ENCODE measurements at regions not wholly inside any gene's neighbourhood (a gene's known extent, or its start where the extent isn't known, plus 50 kb on each side); places are given as distances from the start of the nearest gene placed in this dataset.

- DNase-seq (ENCODE audit: extremely low read depth, insufficient read length): no peak
- TF ChIP-seq, protein P1, sequence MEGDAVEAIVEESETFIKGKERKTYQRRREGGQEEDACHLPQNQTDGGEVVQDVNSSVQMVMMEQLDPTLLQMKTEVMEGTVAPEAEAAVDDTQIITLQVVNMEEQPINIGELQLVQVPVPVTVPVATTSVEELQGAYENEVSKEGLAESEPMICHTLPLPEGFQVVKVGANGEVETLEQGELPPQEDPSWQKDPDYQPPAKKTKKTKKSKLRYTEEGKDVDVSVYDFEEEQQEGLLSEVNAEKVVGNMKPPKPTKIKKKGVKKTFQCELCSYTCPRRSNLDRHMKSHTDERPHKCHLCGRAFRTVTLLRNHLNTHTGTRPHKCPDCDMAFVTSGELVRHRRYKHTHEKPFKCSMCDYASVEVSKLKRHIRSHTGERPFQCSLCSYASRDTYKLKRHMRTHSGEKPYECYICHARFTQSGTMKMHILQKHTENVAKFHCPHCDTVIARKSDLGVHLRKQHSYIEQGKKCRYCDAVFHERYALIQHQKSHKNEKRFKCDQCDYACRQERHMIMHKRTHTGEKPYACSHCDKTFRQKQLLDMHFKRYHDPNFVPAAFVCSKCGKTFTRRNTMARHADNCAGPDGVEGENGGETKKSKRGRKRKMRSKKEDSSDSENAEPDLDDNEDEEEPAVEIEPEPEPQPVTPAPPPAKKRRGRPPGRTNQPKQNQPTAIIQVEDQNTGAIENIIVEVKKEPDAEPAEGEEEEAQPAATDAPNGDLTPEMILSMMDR (IDR thresholded peaks at IDR 0.05; ENCODE audit: insufficient read depth, low read length, poor library complexity, severe bottlenecking): no peak
Observed at GRCh38 chr21:27129215-27129614, 162.3 kb upstream of the ADAMTS5 start.

DNA sequence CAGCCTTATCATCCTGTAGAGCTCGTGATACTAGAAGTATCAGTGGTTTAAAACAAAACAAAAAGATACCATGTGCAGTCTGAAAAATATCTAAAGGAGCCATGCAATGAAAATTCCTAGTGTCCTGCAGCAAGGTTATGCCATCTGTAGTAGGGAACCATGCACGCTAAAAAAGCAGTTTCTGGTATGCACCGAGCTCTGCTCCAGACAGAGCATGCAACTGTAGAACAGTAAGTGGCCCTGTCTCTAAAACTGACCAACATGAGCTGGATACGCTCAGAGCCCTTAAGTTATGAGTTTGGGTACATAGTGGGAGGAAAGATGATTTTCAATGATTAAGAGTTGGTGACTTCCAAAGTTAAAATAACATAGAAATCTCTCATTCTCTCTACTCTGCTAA is 159.3 kb upstream of the ADAMTS5 start:
- Histone ChIP-seq H3K36me3 (ENCODE audit: control insufficient read depth, insufficient read depth, low read length) (no peaks in the 10 kb centered on the region), H3K4me3 (replicated peaks; ENCODE audit: low read depth, low read length) (no peak overlapping the region), H3K27me3 (replicated peaks; ENCODE audit: control insufficient read depth, insufficient read depth, low read length) (no peaks in the 10 kb centered on the region)
- TF ChIP-seq, protein P1 (IDR thresholded peaks at IDR 0.05; ENCODE audit: insufficient read depth, low read length, poor library complexity, severe bottlenecking): no peak
- no peak for DNase-seq (ENCODE audit: extremely low read depth, insufficient read length)

More at GRCh38 chr21:27129215-27129614, 162.3 kb upstream of the ADAMTS5 start:
- Histone ChIP-seq H3K4me3 (replicated peaks; ENCODE audit: low read depth, low read length) (no peak overlapping the region), H3K36me3 (ENCODE audit: control insufficient read depth, insufficient read depth, low read length) (no peaks in the 10 kb centered on the region), H3K27me3 (replicated peaks; ENCODE audit: control insufficient read depth, insufficient read depth, low read length) (no peaks in the 10 kb centered on the region)

- Histone ChIP-seq H3K36me3 (ENCODE audit: control insufficient read depth, insufficient read depth, low read length) (no peaks in the 10 kb centered on the region), H3K27me3 (replicated peaks; ENCODE audit: control insufficient read depth, insufficient read depth, low read length) (no peaks in the 10 kb centered on the region), H3K4me3 (replicated peaks; ENCODE audit: low read depth, low read length) (no peak overlapping the region)
- no peak for DNase-seq (ENCODE audit: extremely low read depth, insufficient read length)
- TF ChIP-seq, protein P1 (IDR thresholded peaks at IDR 0.05; ENCODE audit: insufficient read depth, low read length, poor library complexity, severe bottlenecking): no peak
Observed at GRCh38 chr21:27122686-27123085, 155.8 kb upstream of the ADAMTS5 start.

DNA sequence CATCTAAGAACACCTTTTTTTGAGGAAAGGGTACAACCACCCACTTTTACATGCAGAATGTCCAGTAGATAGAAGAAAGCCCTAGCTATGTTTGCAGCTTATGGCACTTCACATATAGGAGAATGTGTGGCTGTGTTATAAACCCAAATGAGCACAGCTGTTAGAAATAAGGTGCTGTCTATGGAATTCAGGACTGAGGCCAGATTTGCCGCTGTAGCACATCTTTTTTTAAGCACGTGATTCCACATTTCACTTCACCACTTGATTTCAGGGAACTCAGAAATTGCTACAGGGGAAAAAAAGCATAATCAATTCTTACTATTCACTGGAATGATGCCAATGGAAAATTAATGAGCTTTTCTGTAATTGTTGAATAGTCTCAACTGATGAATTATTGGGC is 147.2 kb upstream of the ADAMTS5 start:
- Histone ChIP-seq H3K27me3 (replicated peaks; ENCODE audit: control insufficient read depth, insufficient read depth, low read length) (no peaks in the 10 kb centered on the region), H3K4me3 (replicated peaks; ENCODE audit: low read depth, low read length) (no peak overlapping the region), H3K36me3 (ENCODE audit: control insufficient read depth, insufficient read depth, low read length) (no peaks in the 10 kb centered on the region)
- TF ChIP-seq, protein P1 (IDR thresholded peaks at IDR 0.05; ENCODE audit: insufficient read depth, low read length, poor library complexity, severe bottlenecking): no peak
- no peak for DNase-seq (ENCODE audit: extremely low read depth, insufficient read length)

DNA sequence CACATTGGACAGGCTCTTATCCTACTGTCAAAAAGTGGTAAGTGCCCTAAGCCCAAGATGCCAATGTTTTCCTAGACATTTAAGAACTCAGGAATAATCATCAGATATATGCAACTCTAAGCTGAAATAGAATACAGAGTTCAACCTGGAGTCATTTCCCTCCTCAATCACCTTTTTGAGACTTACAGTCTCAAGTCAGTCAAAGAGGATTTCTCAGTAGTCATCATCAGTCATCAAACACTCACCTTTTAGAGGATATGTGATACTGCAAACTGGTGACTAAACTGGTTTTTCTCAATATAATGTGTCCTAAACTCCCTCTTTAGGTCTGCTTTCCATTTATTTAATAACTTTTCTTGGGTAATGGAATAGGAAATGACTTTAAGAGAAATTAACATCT is 145.3 kb upstream of the ADAMTS5 start:
- DNase-seq (ENCODE audit: extremely low read depth, insufficient read length): no peak
- TF ChIP-seq, protein P1 (IDR thresholded peaks at IDR 0.05; ENCODE audit: insufficient read depth, low read length, poor library complexity, severe bottlenecking): no peak
- Histone ChIP-seq H3K4me3 (replicated peaks; ENCODE audit: low read depth, low read length) (no peak overlapping the region), H3K36me3 (ENCODE audit: control insufficient read depth, insufficient read depth, low read length) (no peaks in the 10 kb centered on the region), H3K27me3 (replicated peaks; ENCODE audit: control insufficient read depth, insufficient read depth, low read length) (no peaks in the 10 kb centered on the region)

GRCh38 chr21:27110956-27111355 is 144.1 kb upstream of the ADAMTS5 start:
- Histone ChIP-seq H3K4me3 (replicated peaks; ENCODE audit: low read depth, low read length) (no peak overlapping the region), H3K27me3 (replicated peaks; ENCODE audit: control insufficient read depth, insufficient read depth, low read length) (no peaks in the 10 kb centered on the region), H3K36me3 (ENCODE audit: control insufficient read depth, insufficient read depth, low read length) (no peaks in the 10 kb centered on the region)
- no peak for DNase-seq (ENCODE audit: extremely low read depth, insufficient read length)
- TF ChIP-seq, protein P1 (IDR thresholded peaks at IDR 0.05; ENCODE audit: insufficient read depth, low read length, poor library complexity, severe bottlenecking): no peak
